ENCODE measurements at regions not wholly inside any gene's neighbourhood (a gene's known extent, or its start where the extent isn't known, plus 50 kb on each side); places are given as distances from the start of the nearest gene placed in this dataset.

DNA sequence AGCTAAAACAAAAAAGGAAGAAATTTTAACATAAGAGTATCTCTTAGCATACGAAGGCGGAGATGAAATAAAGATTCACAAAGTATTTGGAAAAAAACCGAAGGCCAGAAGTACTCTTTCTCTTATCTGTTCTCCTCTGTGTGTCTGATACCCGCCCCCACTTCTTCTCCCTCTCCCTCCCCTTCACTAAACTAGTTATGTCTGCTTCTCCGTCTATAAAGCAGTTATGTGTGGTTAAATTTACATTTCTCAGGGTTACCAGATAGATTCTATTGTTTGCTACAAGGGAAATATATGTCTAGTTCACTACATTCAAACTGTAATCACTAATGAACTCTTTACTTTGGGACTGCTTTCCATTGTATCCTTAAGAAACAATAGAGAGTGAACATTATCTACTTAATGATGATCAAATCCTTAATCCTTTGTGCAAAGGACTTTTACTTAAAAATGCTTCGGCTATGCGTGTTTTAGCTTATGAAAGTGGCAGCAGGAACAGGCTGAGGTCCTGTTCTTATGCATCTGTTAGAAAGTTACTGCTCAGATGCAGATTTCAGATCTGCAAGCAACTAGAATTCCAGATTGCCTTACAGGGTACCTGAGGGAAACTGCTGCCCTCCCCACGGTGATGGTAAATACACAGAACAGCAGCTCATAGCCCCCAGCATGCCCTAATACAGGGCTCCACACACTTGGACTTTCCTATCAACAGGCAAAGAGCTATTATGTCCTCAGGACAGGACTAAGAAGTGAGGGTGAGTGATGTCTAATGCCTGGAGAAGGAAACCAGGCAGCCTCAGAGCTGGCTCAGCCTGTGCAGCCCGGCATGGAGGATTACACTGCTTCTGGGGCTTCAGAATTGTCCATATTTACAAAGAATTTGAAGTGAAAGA lies 273.3 kb downstream of the FZD1 start:
- TF ChIP-seq, protein P1, sequence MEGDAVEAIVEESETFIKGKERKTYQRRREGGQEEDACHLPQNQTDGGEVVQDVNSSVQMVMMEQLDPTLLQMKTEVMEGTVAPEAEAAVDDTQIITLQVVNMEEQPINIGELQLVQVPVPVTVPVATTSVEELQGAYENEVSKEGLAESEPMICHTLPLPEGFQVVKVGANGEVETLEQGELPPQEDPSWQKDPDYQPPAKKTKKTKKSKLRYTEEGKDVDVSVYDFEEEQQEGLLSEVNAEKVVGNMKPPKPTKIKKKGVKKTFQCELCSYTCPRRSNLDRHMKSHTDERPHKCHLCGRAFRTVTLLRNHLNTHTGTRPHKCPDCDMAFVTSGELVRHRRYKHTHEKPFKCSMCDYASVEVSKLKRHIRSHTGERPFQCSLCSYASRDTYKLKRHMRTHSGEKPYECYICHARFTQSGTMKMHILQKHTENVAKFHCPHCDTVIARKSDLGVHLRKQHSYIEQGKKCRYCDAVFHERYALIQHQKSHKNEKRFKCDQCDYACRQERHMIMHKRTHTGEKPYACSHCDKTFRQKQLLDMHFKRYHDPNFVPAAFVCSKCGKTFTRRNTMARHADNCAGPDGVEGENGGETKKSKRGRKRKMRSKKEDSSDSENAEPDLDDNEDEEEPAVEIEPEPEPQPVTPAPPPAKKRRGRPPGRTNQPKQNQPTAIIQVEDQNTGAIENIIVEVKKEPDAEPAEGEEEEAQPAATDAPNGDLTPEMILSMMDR (IDR thresholded peaks at IDR 0.05; ENCODE audit: insufficient read depth, low read length, severe bottlenecking), result no peak
- no peak for DNase-seq (ENCODE audit: low read depth)
- no peaks in the 10 kb centered on the region for H3K36me3 ChIP-seq (ENCODE audit: control insufficient read depth, insufficient read depth, low read length)
- H3K27me3 ChIP-seq (ENCODE audit: control insufficient read depth, insufficient read depth, low read length), result no peaks in the 10 kb centered on the region
- no peak overlapping the region for H3K4me3 ChIP-seq (ENCODE audit: low read depth, low read length)
- no peak for FAIRE-seq

DNA sequence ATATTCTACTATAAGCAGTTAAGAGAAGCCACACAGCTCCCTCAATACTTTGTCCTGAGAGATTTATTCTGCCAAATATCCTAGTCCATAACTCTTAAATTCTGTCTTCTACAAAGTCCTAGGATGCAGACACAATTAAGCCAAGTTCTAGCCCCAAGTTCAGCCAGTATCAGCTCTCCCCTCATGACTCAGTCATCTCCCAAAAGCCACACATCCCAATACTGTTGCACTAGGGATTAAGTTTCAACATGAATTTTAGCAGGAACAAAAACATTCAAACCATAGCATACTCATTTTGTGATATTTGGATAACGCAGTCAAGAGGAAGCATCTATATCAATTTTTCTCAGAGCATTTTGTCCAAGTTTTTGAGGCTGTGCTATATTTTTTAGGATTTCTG lies 277.4 kb downstream of the FZD1 start:
- no peaks in the 10 kb centered on the region for H3K27me3 ChIP-seq (ENCODE audit: control insufficient read depth, insufficient read depth, low read length)
- TF ChIP-seq, protein P1 (IDR thresholded peaks at IDR 0.05; ENCODE audit: insufficient read depth, low read length, severe bottlenecking), result no peak
- FAIRE-seq (no peak), DNase-seq (ENCODE audit: low read depth) (peak; percentile 28)
- H3K36me3 ChIP-seq (ENCODE audit: control insufficient read depth, insufficient read depth, low read length), result no peaks in the 10 kb centered on the region
- H3K4me3 ChIP-seq (ENCODE audit: low read depth, low read length), result no peak overlapping the region

DNA sequence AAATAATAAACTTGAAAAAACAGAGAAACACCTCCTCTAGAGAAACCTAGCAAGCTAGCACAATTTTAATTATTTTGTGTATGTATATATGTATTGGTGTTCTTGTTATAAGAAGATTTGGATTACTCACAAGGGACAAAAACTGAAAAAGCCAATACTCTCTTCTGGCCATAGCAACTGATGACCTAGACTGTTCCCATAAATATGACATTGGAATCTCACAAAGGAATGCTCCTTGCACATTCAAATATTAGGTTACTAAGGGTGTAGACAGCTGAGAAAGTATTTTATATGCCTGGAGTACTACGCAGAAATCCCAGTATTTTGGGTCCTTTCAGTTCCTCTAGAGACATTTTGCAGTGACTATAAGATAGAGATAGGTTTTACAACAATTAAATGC lies 279.4 kb downstream of the FZD1 start:
- Histone ChIP-seq H3K4me3 (ENCODE audit: low read depth, low read length) (no peak overlapping the region), H3K36me3 (ENCODE audit: control insufficient read depth, insufficient read depth, low read length) (no peaks in the 10 kb centered on the region), H3K27me3 (ENCODE audit: control insufficient read depth, insufficient read depth, low read length) (no peaks in the 10 kb centered on the region)
- TF ChIP-seq, protein P1 (IDR thresholded peaks at IDR 0.05; ENCODE audit: insufficient read depth, low read length, severe bottlenecking), result no peak
- FAIRE-seq, result no peak
- no peak for DNase-seq (ENCODE audit: low read depth)

DNA sequence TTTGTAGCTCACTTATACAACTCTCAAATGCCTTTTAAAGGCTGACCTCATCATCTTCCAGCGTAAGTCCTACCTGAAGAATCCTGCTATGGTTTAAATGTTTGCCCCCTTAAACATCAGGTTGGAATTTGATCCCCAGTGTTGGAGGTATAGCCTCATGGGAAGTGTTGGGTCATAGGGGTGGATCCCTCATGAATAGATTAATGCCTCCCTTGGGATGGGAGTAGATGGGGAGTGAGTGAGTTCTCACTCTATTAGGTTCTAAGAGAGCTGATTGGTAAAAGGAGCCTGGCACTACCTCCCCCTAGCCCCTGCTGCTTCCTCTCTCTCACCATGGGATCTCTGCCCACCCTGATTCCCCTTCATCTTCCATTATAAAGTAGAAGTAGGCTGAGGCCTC lies 285.6 kb downstream of the FZD1 start:
- TF ChIP-seq, protein P1 (IDR thresholded peaks at IDR 0.05; ENCODE audit: insufficient read depth, low read length, severe bottlenecking), result no peak
- no peaks in the 10 kb centered on the region for H3K36me3 ChIP-seq (ENCODE audit: control insufficient read depth, insufficient read depth, low read length)
- FAIRE-seq (no peak), DNase-seq (ENCODE audit: low read depth) (no peak)
- H3K4me3 ChIP-seq (ENCODE audit: low read depth, low read length), result no peak overlapping the region
- no peaks in the 10 kb centered on the region for H3K27me3 ChIP-seq (ENCODE audit: control insufficient read depth, insufficient read depth, low read length)

DNA sequence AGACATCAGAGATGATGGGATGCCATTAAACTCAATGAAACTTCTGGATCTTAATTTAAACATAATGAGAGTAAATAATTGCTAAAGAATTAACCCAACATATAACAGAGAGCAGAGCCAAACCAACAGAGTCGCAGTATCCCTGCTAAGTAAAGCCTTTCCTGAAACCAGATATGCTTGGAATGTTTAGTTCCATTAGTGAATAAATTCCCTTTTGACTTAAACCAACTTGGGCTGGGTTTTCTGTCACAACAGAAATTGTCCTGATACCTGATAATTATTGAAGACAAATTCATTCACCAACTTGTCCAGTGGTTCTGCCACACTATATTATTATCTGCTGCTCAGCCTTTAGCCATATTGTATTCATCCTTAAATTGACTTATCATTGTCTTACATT lies 286.7 kb downstream of the FZD1 start:
- FAIRE-seq (no peak), DNase-seq (ENCODE audit: low read depth) (no peak)
- no peaks in the 10 kb centered on the region for H3K27me3 ChIP-seq (ENCODE audit: control insufficient read depth, insufficient read depth, low read length)
- no peaks in the 10 kb centered on the region for H3K36me3 ChIP-seq (ENCODE audit: control insufficient read depth, insufficient read depth, low read length)
- TF ChIP-seq, protein P1 (IDR thresholded peaks at IDR 0.05; ENCODE audit: insufficient read depth, low read length, severe bottlenecking), result no peak
- no peak overlapping the region for H3K4me3 ChIP-seq (ENCODE audit: low read depth, low read length)
